Endodermal cell (in vitro differentiated cells): ENCODE measurements at regions not wholly inside any gene's neighbourhood (a gene's known extent, or its start where the extent isn't known, plus 50 kb on each side); places are given as distances from the start of the nearest gene placed in this dataset.
"Not testable (repeated sequence)": the region's sequence is repeated elsewhere in the genome, so short reads cannot be mapped to it uniquely, and the experiment has no call there.

Experiments
- DNase-seq: peaks from one replicate; pipeline ENCODE4 v3.0.0-alpha.2; 2017
- H3K27ac ChIP-seq: 2 replicates; pipeline ENCODE4 v1.5.1; 2013; ENCODE audit warnings: mild to moderate bottlenecking, low read depth, low read length, moderate library complexity
- H3K27me3 ChIP-seq: 2 replicates; pipeline ENCODE4 v1.6.1; 2013; ENCODE audit warnings: mild to moderate bottlenecking, low read length, moderate library complexity; ENCODE audit not compliant: insufficient read depth, control insufficient read depth, poor library complexity, severe bottlenecking
- H3K36me3 ChIP-seq: 2 replicates; pipeline ENCODE4 v1.7.0; 2013; ENCODE audit warnings: mild to moderate bottlenecking, low read length, moderate library complexity; ENCODE audit not compliant: control insufficient read depth, insufficient read depth
- H3K4me1 ChIP-seq: one replicate; pipeline ENCODE4 v1.7.0; 2013; ENCODE audit warnings: low read length; ENCODE audit not compliant: control insufficient read depth, insufficient read depth
- H3K4me3 ChIP-seq: 2 replicates; pipeline ENCODE4 v1.5.1; 2013; ENCODE audit warnings: mild to moderate bottlenecking, low read length, moderate library complexity
- H3K9ac ChIP-seq: 2 replicates; pipeline ENCODE4 v1.6.1; 2013; ENCODE audit warnings: mild to moderate bottlenecking, low read length, moderate library complexity; ENCODE audit not compliant: poor library complexity, severe bottlenecking; ENCODE audit errors: extremely low read depth
- H3K9me3 ChIP-seq: 2 replicates; pipeline ENCODE4 v1.6.1; 2013; ENCODE audit warnings: mild to moderate bottlenecking, low read length, moderate library complexity; ENCODE audit not compliant: control insufficient read depth
- H3K27ac Mint-ChIP-seq: 2 replicates; pipeline ENCODE4 v1.8.0; 2020; ENCODE audit warnings: mixed read lengths
- H3K27me3 Mint-ChIP-seq: 2 replicates; pipeline ENCODE4 v1.8.0; 2021; ENCODE audit warnings: mild to moderate bottlenecking, mixed read lengths; ENCODE audit not compliant: insufficient read depth
- H3K36me3 Mint-ChIP-seq: 2 replicates; pipeline ENCODE4 v1.8.0; 2020; ENCODE audit warnings: low read depth, mixed read lengths
- H3K4me1 Mint-ChIP-seq: 2 replicates; pipeline ENCODE4 v1.8.0; 2020; ENCODE audit warnings: mixed read lengths
- H3K4me3 Mint-ChIP-seq: 2 replicates; pipeline ENCODE4 v1.8.0; 2020; ENCODE audit warnings: mild to moderate bottlenecking, moderate library complexity, mixed read lengths
- H3K9me3 Mint-ChIP-seq: 2 replicates; pipeline ENCODE4 v1.8.0; 2020; ENCODE audit warnings: mild to moderate bottlenecking, mixed read lengths
- CTCF ChIP-seq: fragments of 200-600 bp; sonication (generic); conservative IDR thresholded peaks from 2 replicates; pipeline ENCODE4 v1.5.0; 2021; ENCODE audit warnings: antibody characterized with exemption, mild to moderate bottlenecking
- WGBS, 2 experiments: methylation state at CpG; one replicate each; pipeline versions ENCODE4 v1.1.5 to v1.1.7; 2013; ENCODE audit warnings: missing lambda C conversion rate in 2 of 2, mixed read lengths in 1 of 2; ENCODE audit not compliant: insufficient coverage in 1 of 2, insufficient read length in 1 of 2; 5-methylcytosine and 5-hydroxymethylcytosine counted together

GRCh38 chr6:146937316-146937715, 266.9 kb upstream of the STXBP5 start:
- Mint-ChIP-seq H3K9me3 (peaks cover 1% of the 10 kb centered on the region), H3K27ac (no peak overlapping the region), H3K36me3 (no peaks in the 10 kb centered on the region), H3K4me1 (no peaks in the 10 kb centered on the region), H3K4me3 (no peak overlapping the region), H3K27me3 (no peaks in the 10 kb centered on the region)
- Histone ChIP-seq H3K4me3 (no peak overlapping the region), H3K27me3 (no peaks in the 10 kb centered on the region), H3K36me3 (no peaks in the 10 kb centered on the region), H3K9ac (no peak overlapping the region), H3K27ac (no peak overlapping the region), H3K4me1 (no peaks in the 10 kb centered on the region), H3K9me3 (no peaks in the 10 kb centered on the region)
- DNase-seq: no peak
- 88 to 94% methylated on average over 1 of the region's 1 CpG for WGBS, 2 experiments
- TF ChIP-seq CTCF: no peak

GRCh38 chr6:146938266-146938665, 266.0 kb upstream of the STXBP5 start:
- Mint-ChIP-seq H3K27me3 (no peaks in the 10 kb centered on the region), H3K4me1 (no peaks in the 10 kb centered on the region), H3K36me3 (no peaks in the 10 kb centered on the region), H3K27ac (no peak overlapping the region), H3K9me3 (peaks cover 8% of the 10 kb centered on the region), H3K4me3 (no peak overlapping the region)
- Histone ChIP-seq H3K27ac (no peak overlapping the region), H3K4me3 (no peak overlapping the region), H3K9ac (no peak overlapping the region), H3K9me3 (no peaks in the 10 kb centered on the region), H3K36me3 (no peaks in the 10 kb centered on the region), H3K27me3 (no peaks in the 10 kb centered on the region), H3K4me1 (no peaks in the 10 kb centered on the region)
- DNase-seq: no peak
- 100% methylated on average over 1 of the region's 1 CpG; no CpG with 5 or more reads in 1 of the 2 experiments for WGBS, 2 experiments
- TF ChIP-seq CTCF: no peak

- H3K4me1 ChIP-seq, H3K27me3 ChIP-seq, H3K27ac ChIP-seq, H3K4me1 Mint-ChIP-seq, H3K27ac Mint-ChIP-seq, H3K4me3 Mint-ChIP-seq, H3K9me3 Mint-ChIP-seq, H3K27me3 Mint-ChIP-seq, H3K36me3 ChIP-seq, H3K36me3 Mint-ChIP-seq, DNase-seq, H3K9ac ChIP-seq, H3K4me3 ChIP-seq, H3K9me3 ChIP-seq: not testable (repeated sequence)
- 97 to 100% methylated on average over 3 to 6 of the region's 6 CpGs for WGBS, 2 experiments
These were observed 264.8 kb upstream of the STXBP5 start for GRCh38 chr6:146939456-146939855.

GRCh38 chr6:146943664-146944063, 260.6 kb upstream of the STXBP5 start:
- no peak overlapping the region for H3K9ac ChIP-seq
- Mint-ChIP-seq H3K36me3 (no peaks in the 10 kb centered on the region), H3K9me3 (peaks cover 15% of the 10 kb centered on the region), H3K27me3 (no peaks in the 10 kb centered on the region), H3K27ac (no peak overlapping the region), H3K4me1 (no peaks in the 10 kb centered on the region), H3K4me3 (no peak overlapping the region)
- no peak for TF ChIP-seq CTCF
- H3K27me3 ChIP-seq: no peaks in the 10 kb centered on the region
- no peak overlapping the region for H3K4me3 ChIP-seq
- H3K36me3 ChIP-seq: no peaks in the 10 kb centered on the region
- H3K4me1 ChIP-seq: no peaks in the 10 kb centered on the region
- H3K27ac ChIP-seq: no peak overlapping the region
- H3K9me3 ChIP-seq: peaks cover 14% of the 10 kb centered on the region
- WGBS, 2 experiments: 91 to 100% methylated on average over 2 to 4 of the region's 4 CpGs
- DNase-seq: no peak
